DND-41 (cell line): ENCODE measurements at regions not wholly inside any gene's neighbourhood (a gene's known extent, or its start where the extent isn't known, plus 50 kb on each side); places are given as distances from the start of the nearest gene placed in this dataset.

Source experiments
- CTCF ChIP-seq: IDR thresholded peaks from 2 replicates; pipeline ENCODE4 v1.5.1; 2012; ENCODE audit warnings: borderline replicate concordance, low read length, moderate library complexity, mild to moderate bottlenecking; ENCODE audit not compliant: poor library complexity, severe bottlenecking; ENCODE audit errors: extremely low read depth
- EZH2 ChIP-seq: IDR thresholded peaks from 3 replicates; pipeline ENCODE4 v1.6.1; 2012; ENCODE audit warnings: borderline replicate concordance, low read depth, mild to moderate bottlenecking, moderate library complexity, low read length, inconsistent platforms; ENCODE audit not compliant: severe bottlenecking

- no peak for TF ChIP-seq CTCF
- no peak for TF ChIP-seq EZH2
Observed at GRCh38 chr16:29307598-29308507, 98.7 kb downstream of the NPIPB11 start.
